NCI-H146 treated with DMSO at 0.1 percent for 48 hours (cell line): ENCODE measurements at regions not wholly inside any gene's neighbourhood (a gene's known extent, or its start where the extent isn't known, plus 50 kb on each side); places are given as distances from the start of the nearest gene placed in this dataset.

Source experiments
- DNase-seq: peaks from one replicate; lab custom pipeline; 2025; ENCODE audit not compliant: unreplicated experiment; lab: John Stamatoyannopoulos, UW

- no peak for DNase-seq
Observed at GRCh38 chr16:65543781-65544740, 422.2 kb upstream of the CDH11 start.

GRCh38 chr16:65541646-65542045 is 419.8 kb upstream of the CDH11 start:
- DNase-seq = no peak

DNA sequence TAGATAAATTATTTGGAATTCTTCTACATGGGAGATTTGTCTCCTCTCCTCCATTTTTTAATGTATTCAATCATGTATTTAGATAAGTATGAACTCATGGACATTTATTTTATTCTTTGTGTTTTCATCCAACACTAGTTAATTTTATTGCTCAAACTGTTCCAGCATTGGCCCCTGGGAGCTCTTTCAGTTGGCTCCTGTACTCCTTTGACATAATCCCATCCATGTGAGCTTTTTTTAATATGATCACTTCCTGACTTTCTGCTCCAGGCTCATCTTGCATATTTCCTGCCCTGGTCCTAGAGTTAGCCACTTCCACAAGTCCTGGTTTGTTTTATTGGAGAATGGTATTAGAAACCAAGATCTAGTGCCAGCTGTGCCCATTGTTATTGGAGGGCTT is 419.0 kb upstream of the CDH11 start:
- DNase-seq = no peak

DNA sequence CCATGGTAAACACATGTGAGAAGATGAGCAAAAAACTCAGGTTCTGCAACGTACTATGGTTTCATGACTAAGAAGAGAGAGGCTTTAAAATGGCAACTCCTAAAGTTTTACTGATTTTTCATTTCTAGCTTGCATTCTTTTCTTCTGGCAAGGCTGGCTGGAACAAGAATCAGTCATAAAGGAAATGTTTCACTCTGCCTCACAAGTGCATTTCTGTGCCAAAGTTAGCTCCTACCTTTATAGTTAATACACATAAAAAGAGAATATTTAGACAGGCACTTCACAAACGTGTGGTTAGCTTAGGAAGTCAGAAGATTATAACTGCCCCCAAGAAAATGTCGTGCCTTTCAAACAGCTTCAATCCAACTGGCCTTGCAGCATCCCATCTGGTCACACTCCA is 417.1 kb upstream of the CDH11 start:
- DNase-seq = no peak

DNA sequence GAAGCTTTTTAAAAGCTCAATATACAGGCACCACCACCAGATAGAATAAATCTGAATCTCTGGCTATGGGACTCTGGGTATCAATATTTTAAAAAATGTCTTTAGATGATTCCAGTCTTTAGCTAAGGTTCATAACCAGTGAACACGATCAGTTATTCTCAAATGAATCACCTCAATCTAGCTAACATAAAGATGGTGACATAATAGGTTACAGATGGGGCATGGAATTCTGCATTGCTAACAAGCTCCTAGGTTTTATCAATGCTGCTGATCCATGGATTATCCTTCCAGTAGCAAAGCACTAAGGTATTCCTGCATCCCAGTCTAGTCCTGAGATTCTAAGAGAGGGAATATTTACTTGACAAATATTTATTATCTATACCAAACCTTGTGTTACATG is 415.5 kb upstream of the CDH11 start:
- DNase-seq = no peak

DNA sequence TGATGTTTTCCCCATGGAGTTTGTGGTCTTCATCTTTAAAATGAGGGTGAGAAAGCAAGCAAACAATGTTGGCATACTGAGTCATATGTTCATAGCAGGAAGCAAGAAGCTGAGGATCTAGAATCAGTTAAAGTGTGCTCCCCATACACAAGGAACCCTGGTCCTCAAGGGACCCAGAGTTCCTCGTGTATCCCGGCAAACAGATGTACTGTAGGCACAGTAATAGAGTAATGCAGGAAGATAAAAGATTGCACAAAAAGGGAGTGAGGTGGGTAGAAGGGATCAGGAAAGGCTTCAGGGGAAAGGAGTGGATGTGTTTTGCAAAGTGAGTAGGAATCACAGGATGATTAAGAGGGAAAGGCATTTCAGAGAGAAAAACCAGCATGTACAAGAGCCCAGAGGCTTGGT is 412.3 kb upstream of the CDH11 start:
- no peak for DNase-seq

GRCh38 chr16:65532846-65533245 is 411.0 kb upstream of the CDH11 start:
- DNase-seq = no peak

DNA sequence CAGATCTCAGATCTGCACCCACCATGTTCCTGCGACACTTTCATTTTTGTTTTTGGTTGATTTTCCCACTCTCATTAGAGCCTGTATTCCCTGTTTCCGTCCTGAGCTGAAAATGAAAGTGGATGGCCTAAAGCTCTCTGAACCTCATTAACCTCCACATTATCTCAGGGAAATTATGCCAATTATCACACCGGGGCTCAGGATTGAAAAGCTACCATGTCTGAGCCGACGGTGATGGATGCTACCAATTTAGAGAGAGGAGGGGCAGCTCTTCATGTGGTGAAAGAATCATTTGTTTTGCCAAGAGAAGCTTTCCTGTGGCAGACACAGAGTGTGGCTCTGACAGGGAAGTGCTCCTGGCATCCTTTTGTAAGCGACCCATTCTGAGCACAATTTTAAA is 410.4 kb upstream of the CDH11 start:
- DNase-seq = no peak

DNA sequence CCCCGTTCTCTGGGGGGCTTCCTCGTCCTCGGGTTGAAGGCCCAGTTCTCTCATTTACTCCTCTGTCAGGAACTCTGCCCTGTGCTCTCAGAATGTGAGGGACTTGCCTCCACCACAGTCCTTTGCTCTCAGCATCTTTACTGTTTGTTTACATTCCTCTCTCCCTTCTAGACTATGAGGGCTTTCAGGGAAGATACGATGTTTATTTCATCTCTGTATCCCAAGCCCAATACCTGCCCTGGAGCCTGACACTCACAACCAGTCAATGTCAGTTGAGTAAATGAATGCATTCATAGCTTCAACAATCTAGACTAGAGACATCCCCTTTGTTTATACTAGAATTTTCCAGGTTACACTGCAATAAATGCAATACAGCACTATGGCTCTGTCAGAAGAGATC is 409.6 kb upstream of the CDH11 start:
- DNase-seq = no peak

- no peak for DNase-seq
Observed at GRCh38 chr16:65525707-65526106, 403.8 kb upstream of the CDH11 start.

DNA sequence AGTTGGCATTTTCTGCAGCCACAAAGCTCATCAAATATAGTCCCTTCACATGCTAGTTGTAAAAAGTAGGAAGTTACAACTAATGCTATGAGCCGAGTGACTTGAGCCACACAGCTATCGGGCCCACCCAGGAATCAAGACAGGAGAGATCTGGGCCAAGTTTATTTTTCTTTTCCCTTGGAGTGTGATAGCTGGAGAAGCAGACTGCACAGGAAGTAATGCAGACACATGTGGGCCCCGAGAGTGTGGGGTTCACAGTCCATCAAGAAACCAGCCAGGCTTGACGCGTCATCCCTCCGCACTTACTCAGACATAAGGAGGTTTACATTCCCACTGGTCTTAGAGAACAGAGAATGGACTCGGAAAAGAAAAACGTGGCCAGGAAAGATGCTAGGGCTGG is 403.1 kb upstream of the CDH11 start:
- no peak for DNase-seq

DNA sequence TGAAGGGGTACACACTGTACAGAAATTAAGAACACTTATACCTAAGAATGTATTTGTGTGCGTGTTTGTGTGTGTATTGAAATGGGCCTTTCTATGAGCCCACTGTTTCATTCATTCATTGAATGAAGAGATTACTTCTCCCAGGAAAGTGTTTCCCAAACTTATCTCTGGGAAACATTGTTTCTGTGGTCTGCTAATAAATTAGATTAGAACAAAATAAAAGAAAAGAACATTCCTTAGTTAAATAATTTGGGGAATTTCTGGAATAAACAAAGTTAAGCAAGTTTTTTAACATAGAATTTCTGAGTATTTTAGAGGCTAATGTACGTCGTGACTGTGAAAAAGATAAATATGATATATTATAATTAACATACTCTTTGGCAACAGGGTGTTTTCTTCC is 402.4 kb upstream of the CDH11 start:
- no peak for DNase-seq

DNA sequence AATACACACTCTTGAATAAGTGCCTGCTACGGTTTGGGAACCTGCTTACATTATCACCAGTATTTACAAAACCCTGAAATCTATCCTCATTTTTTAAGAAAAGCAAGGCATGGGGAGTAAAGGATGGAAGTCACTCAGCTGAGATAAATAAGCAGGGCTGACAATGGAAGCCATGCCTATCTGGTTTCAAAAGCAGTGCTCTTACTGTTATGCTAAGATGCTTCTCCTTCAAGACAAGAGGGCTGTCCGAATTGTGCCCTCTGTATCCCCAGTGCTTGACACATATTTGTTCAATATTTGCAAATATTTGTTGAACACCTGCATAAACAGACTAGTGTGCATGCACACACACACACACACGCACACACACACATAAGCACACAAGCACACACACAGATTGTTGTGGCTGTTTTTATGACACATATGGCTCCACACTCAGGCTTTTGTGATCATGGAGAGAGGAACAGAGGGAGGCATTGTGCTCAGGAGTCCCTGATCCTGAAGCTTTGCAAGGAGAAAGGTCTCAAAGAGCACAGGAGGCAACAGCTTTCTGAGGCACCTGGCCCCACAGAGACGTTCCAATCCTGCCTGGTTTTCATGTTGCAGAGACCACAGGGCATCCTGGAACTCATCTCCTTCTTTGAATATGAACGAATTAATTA is 401.6 kb upstream of the CDH11 start:
- DNase-seq = no peak

DNA sequence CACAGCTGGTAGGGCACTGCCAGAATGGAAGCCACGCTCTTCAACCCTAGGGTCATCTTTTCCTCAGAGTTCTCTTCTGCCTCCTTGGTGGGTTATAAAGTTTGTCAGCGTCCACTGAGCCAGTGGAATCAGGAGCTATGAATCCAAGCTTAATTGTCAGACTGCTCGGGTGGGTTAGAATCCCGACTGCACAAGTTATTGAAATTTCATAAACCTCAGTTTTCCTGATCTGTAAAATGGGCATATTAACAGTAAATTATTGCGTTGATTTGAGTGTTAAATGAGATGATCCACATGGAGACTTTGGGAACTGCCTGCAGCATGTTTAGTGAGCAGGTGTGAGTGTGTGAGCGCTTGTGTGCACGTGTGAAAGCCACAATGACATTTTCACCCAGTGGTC is 400.5 kb upstream of the CDH11 start:
- DNase-seq = no peak

GRCh38 chr16:65521633-65522328 is 399.9 kb upstream of the CDH11 start:
- no peak for DNase-seq

DNA sequence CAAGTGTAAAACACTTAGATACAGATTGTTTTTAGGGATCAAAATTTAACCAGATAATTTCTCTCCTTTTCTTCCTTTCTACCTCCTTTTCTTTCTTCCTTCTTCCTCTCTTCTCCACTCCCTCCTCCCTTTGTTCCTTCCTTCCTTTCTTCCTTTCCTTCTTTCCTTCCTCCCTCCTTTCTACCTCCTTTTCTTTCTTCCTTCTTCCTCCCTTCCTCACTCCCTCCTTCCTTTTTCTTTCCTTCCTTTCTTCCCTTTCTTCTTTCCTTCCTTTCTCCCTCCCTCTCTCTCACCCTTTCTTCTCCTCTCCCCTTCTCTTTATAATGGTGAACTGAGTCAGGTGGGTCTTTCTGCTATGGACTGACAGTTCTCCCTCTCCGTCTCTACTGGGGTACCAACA is 397.5 kb upstream of the CDH11 start:
- no peak for DNase-seq

GRCh38 chr16:65515193-65515592 is 393.3 kb upstream of the CDH11 start:
- no peak for DNase-seq

DNA sequence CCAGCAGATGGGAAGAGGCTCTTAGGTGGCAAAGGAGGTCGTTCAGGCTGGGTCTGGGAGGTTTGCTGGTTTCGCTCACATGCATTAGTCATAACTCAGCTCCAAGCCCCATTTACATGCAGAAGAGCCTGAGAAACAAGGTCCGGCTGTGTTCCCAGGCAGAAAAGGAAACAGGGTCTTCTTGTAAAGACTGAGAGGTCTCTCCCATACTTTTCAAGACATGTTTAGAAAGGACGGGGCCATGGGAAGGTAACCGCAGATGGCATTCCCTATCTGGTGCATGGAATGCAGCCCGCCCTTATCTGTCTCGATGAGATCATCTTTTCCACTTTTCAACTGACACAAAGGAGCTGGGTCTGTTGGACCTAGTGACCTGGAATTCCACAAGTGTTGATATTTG is 389.0 kb upstream of the CDH11 start:
- DNase-seq = no peak

- DNase-seq = no peak
Observed at GRCh38 chr16:65510241-65510640, 388.4 kb upstream of the CDH11 start.

DNA sequence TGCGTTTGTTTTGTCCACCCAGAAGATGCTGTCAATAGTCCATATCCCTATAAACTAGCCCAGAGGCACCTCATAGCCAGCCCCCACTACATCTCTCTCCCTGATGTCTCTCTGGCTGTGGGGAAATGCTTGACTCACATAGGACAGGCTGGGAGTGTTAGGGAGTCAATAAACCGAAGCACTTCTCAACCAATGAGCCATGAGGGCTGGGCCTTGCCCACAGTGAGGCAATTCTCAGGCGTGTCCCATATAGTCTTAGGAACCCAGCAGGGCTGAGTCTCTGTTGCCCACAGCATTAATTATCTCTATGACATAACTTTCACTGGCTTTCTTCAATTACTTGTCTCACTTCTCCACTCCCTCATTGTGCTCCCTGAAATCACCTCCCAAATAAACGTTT is 387.3 kb upstream of the CDH11 start:
- no peak for DNase-seq

DNA sequence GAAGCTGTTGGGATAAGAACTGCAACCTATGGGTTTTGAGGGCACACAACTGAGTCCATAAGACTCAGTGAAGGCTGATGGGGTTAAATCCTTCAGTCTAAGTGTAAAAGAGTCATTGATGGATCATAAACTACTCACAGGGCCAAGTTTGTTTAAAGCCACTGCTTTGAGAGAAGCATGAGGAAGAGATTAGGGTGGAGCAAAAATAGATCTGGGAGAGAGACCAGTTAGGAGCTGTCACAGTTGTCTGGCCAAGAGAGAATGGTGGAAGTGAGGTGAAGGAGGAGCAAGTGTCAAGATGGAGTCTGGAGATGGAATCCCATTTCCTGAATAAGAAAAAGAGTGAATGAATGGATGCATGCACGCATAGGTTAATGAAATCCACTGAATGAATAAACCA is 379.1 kb upstream of the CDH11 start:
- DNase-seq = no peak

DNA sequence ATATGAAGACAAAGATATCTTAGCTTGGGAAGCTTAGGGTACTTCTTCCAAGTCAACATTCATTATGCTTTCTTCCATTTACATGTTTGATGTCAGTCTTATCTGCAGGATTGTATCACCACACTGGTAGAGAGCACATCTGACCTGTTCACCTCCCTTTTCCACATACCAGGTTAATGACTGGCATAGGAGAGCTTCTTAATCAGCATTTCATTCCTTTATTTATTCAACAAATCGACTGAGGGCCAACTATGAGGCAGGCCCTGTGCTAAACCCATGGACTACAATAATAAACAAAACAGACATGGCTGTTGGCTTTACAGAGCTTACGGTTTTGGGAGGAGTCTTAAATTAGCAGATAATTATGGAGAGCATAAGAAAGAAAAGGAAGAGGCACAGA is 378.1 kb upstream of the CDH11 start:
- DNase-seq = no peak
